GM12865 (cell line): ENCODE measurements at regions not wholly inside any gene's neighbourhood (a gene's known extent, or its start where the extent isn't known, plus 50 kb on each side); places are given as distances from the start of the nearest gene placed in this dataset.

ENCODE experiments used
- DNase-seq: peaks from one replicate; pipeline ENCODE4 v3.0.0; 2010; ENCODE audit warnings: low read depth
- H3K4me3 ChIP-seq: 2 replicates; pipeline ENCODE4 v1.5.1; 2011; ENCODE audit warnings: mild to moderate bottlenecking, low read depth, low read length, control low read depth
- TF ChIP-seq, protein P1 (sequence below): IDR thresholded peaks from 2 replicates; pipeline ENCODE4 v1.5.1; 2011; ENCODE audit warnings: low read length, control low read depth, low read depth, inconsistent platforms; ENCODE audit not compliant: insufficient read depth; ENCODE audit errors: missing control alignments

GRCh38 chr4:111631215-111631999, 513.8 kb upstream of the FAM241A start:
- H3K4me3 ChIP-seq = no peak overlapping the region
- DNase-seq = peak; percentile 12
- TF ChIP-seq, protein P1, sequence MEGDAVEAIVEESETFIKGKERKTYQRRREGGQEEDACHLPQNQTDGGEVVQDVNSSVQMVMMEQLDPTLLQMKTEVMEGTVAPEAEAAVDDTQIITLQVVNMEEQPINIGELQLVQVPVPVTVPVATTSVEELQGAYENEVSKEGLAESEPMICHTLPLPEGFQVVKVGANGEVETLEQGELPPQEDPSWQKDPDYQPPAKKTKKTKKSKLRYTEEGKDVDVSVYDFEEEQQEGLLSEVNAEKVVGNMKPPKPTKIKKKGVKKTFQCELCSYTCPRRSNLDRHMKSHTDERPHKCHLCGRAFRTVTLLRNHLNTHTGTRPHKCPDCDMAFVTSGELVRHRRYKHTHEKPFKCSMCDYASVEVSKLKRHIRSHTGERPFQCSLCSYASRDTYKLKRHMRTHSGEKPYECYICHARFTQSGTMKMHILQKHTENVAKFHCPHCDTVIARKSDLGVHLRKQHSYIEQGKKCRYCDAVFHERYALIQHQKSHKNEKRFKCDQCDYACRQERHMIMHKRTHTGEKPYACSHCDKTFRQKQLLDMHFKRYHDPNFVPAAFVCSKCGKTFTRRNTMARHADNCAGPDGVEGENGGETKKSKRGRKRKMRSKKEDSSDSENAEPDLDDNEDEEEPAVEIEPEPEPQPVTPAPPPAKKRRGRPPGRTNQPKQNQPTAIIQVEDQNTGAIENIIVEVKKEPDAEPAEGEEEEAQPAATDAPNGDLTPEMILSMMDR = peak; percentile 34

- DNase-seq = no peak
- TF ChIP-seq, protein P1 = no peak
- H3K4me3 ChIP-seq = no peak overlapping the region
Observed at GRCh38 chr4:111632641-111633151, 512.6 kb upstream of the FAM241A start.

GRCh38 chr4:111633663-111634266, 511.5 kb upstream of the FAM241A start:
- DNase-seq = no peak
- no peak overlapping the region for H3K4me3 ChIP-seq
- TF ChIP-seq, protein P1 = no peak

- H3K4me3 ChIP-seq = no peak overlapping the region
- DNase-seq = no peak
Observed at GRCh38 chr4:111635646-111636045, 509.6 kb upstream of the FAM241A start.

GRCh38 chr4:111636961-111637585, 508.2 kb upstream of the FAM241A start:
- TF ChIP-seq, protein P1 = no peak
- DNase-seq = no peak
- H3K4me3 ChIP-seq = no peak overlapping the region

More at GRCh38 chr4:111635646-111636045, 509.6 kb upstream of the FAM241A start:
- TF ChIP-seq, protein P1 = no peak

DNA sequence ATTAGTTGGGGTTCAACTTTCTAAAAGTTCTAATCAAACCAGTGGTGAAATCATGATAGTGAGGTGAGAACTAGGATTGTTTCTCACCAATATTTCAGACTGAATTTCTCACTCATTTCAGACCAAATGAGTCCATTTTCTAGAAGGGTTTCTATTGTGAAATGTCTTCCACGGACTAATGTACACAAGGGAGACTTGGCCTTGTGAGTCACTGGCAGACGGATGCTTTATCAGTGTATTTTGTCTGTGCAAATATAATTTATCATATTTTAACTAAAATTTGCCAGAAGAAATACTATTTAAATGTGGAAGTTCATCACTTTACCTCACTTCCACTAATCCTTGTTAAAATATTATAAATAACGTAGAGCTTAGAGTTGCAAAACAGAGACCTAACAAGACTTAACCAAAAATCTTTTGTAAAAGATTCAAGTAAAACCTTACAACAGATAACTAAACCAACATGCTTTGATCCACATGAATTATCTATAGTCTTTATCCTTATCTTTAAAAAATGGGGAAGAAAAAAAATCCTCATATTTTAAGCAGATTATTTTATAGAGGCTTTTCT, 506.0 kb upstream of the FAM241A start:
- TF ChIP-seq, protein P1 = no peak
- no peak for DNase-seq
- no peak overlapping the region for H3K4me3 ChIP-seq
